PC-3 (cell line): ENCODE measurements at regions not wholly inside any gene's neighbourhood (a gene's known extent, or its start where the extent isn't known, plus 50 kb on each side); places are given as distances from the start of the nearest gene placed in this dataset.

Experiments used
- CTCF ChIP-seq: fragments of 300-600 bp; sonication (generic); conservative IDR thresholded peaks from 2 replicates; pipeline ENCODE4 v1.5.1; 2017; ENCODE audit warnings: antibody characterized with exemption, low read depth, mild to moderate bottlenecking, low read length
- EZH2 ChIP-seq: fragments of 300-600 bp; sonication (generic); IDR thresholded peaks from one replicate; pipeline ENCODE4 v1.6.1; 2017; ENCODE audit warnings: antibody characterized with exemption, mild to moderate bottlenecking, low read length; ENCODE audit not compliant: unreplicated experiment

GRCh38 chr1:19536519-19536918 is 51.2 kb upstream of the CAPZB start:
- TF ChIP-seq CTCF (no peak), EZH2 (no peak)
